H9 (cell line): ENCODE measurements at regions not wholly inside any gene's neighbourhood (a gene's known extent, or its start where the extent isn't known, plus 50 kb on each side); places are given as distances from the start of the nearest gene placed in this dataset.

Experiments used
- DNase-seq: peaks from one replicate; pipeline ENCODE4 v3.0.0-alpha.2; 2017
- H2AFZ ChIP-seq: one replicate; pipeline ENCODE4 v1.6.1; 2013; ENCODE audit warnings: mild to moderate bottlenecking, low read length, control low read depth, moderate library complexity
- H2AK5ac ChIP-seq: 2 replicates; pipeline ENCODE4 v1.6.1; 2013; ENCODE audit warnings: low read length, control low read depth, mixed read lengths; ENCODE audit not compliant: insufficient read length
- H2BK120ac ChIP-seq: one replicate; pipeline ENCODE4 v1.6.1; 2013; ENCODE audit warnings: low read depth, mild to moderate bottlenecking, low read length, control low read depth, inconsistent platforms; ENCODE audit not compliant: poor library complexity, severe bottlenecking
- H2BK12ac ChIP-seq: 2 replicates; pipeline ENCODE4 v1.6.1; 2013; ENCODE audit warnings: low read length, control low read depth, mixed read lengths, low read depth; ENCODE audit not compliant: insufficient read length
- H2BK15ac ChIP-seq: 2 replicates; pipeline ENCODE4 v1.6.1; 2013; ENCODE audit warnings: low read depth, low read length, control low read depth
- H2BK20ac ChIP-seq: one replicate; pipeline ENCODE4 v1.6.1; 2013; ENCODE audit warnings: low read depth, mild to moderate bottlenecking, low read length, control low read depth, inconsistent platforms; ENCODE audit not compliant: poor library complexity, severe bottlenecking
- H2BK5ac ChIP-seq: 2 replicates; pipeline ENCODE4 v1.6.1; 2013; ENCODE audit warnings: low read length, control low read depth, mixed read lengths; ENCODE audit not compliant: insufficient read length
- H3K14ac ChIP-seq: 2 replicates; pipeline ENCODE4 v1.6.1; 2013; ENCODE audit warnings: low read length, control low read depth; ENCODE audit not compliant: insufficient read depth
- H3K18ac ChIP-seq: 2 replicates; pipeline ENCODE4 v1.6.1; 2013; ENCODE audit warnings: low read depth, mild to moderate bottlenecking, mixed read lengths, low read length, control low read depth; ENCODE audit not compliant: insufficient read length
- H3K23ac ChIP-seq: 2 replicates; pipeline ENCODE4 v1.6.1; 2013; ENCODE audit warnings: low read length, control low read depth, mixed read lengths, low read depth; ENCODE audit not compliant: insufficient read length
- H3K23me2 ChIP-seq: 2 replicates; pipeline ENCODE4 v1.6.1; 2013; ENCODE audit warnings: low read depth, mild to moderate bottlenecking, mixed read lengths, low read length, control low read depth; ENCODE audit not compliant: insufficient read length, poor library complexity, severe bottlenecking
- H3K27ac ChIP-seq: 2 replicates; pipeline ENCODE4 v1.5.1; 2013; ENCODE audit warnings: low read length, control low read depth, mixed read lengths, low read depth; ENCODE audit not compliant: insufficient read length
- H3K27me3 ChIP-seq: 2 replicates; pipeline ENCODE4 v1.6.1; 2013; ENCODE audit warnings: low read length, control low read depth, inconsistent platforms; ENCODE audit not compliant: insufficient read depth
- H3K4ac ChIP-seq: 2 replicates; pipeline ENCODE4 v1.6.1; 2013; ENCODE audit warnings: low read depth, mild to moderate bottlenecking, control low read depth, inconsistent platforms, low read length, moderate library complexity
- H3K4me1 ChIP-seq: 2 replicates; pipeline ENCODE4 v1.6.1; 2013; ENCODE audit warnings: low read length, control low read depth, inconsistent platforms; ENCODE audit not compliant: insufficient read depth
- H3K4me2 ChIP-seq: 2 replicates; pipeline ENCODE4 v1.6.1; 2013; ENCODE audit warnings: low read length, control low read depth, mixed read lengths; ENCODE audit not compliant: insufficient read length, insufficient read depth
- H3K56ac ChIP-seq: 2 replicates; pipeline ENCODE4 v1.6.1; 2013; ENCODE audit warnings: low read depth, mild to moderate bottlenecking, mixed read lengths, low read length, control low read depth; ENCODE audit not compliant: insufficient read length
- H3K79me1 ChIP-seq: 2 replicates; pipeline ENCODE4 v1.6.1; 2013; ENCODE audit warnings: low read depth, mild to moderate bottlenecking, moderate library complexity, low read length, control low read depth, inconsistent platforms; ENCODE audit not compliant: insufficient read depth, poor library complexity, severe bottlenecking
- H3K79me2 ChIP-seq: 2 replicates; pipeline ENCODE4 v1.6.1; 2013; ENCODE audit warnings: low read length, control low read depth, inconsistent platforms; ENCODE audit not compliant: insufficient read depth
- H3K9ac ChIP-seq: 2 replicates; pipeline ENCODE4 v1.6.1; 2013; ENCODE audit warnings: low read length, control low read depth, mixed read lengths; ENCODE audit not compliant: insufficient read length; ENCODE audit errors: extremely low read depth
- H3K9me3 ChIP-seq: one replicate; pipeline ENCODE4 v1.6.1; 2013; ENCODE audit warnings: low read depth, low read length, inconsistent platforms; ENCODE audit not compliant: control insufficient read depth
- H3T11ph ChIP-seq: one replicate; pipeline ENCODE4 v1.6.1; 2013; ENCODE audit warnings: mild to moderate bottlenecking, low read length, control low read depth, inconsistent platforms
- H4K20me1 ChIP-seq: one replicate; pipeline ENCODE4 v1.6.1; 2013; ENCODE audit not compliant: control insufficient read depth, insufficient read length, insufficient read depth
- H4K5ac ChIP-seq: 2 replicates; pipeline ENCODE4 v1.6.1; 2013; ENCODE audit warnings: low read depth, mild to moderate bottlenecking, mixed read lengths, low read length, control low read depth; ENCODE audit not compliant: insufficient read length
- H4K8ac ChIP-seq: replicated peaks from 2 replicates; pipeline ENCODE4 v1.6.1; 2013; ENCODE audit warnings: low read length, control low read depth, mixed read lengths, low read depth; ENCODE audit not compliant: insufficient read length
- H4K91ac ChIP-seq: 2 replicates; pipeline ENCODE4 v1.6.1; 2013; ENCODE audit warnings: low read depth, mild to moderate bottlenecking, moderate library complexity, mixed read lengths, low read length, control low read depth; ENCODE audit not compliant: insufficient read length
- H3K27ac Mint-ChIP-seq, 3 experiments: 2 replicates in 2 of 3; 3 replicates in 1 of 3; pipeline ENCODE4 v1.8.0; 2020 to 2021; ENCODE audit warnings: mixed read lengths in 3 of 3, mild to moderate bottlenecking in 1 of 3, moderate library complexity in 1 of 3
- H3K27me3 Mint-ChIP-seq: 2 replicates; pipeline ENCODE4 v1.8.0; 2021; ENCODE audit warnings: low read depth, mild to moderate bottlenecking, moderate library complexity, mixed read lengths
- H3K36me3 Mint-ChIP-seq, 3 experiments: 2 replicates in 2 of 3; 3 replicates in 1 of 3; pipeline ENCODE4 v1.8.0; 2020 to 2021; ENCODE audit warnings: low read depth in 3 of 3, mixed read lengths in 3 of 3; ENCODE audit not compliant: insufficient read depth in 1 of 3
- H3K4me1 Mint-ChIP-seq, 2 experiments: 2 replicates each; pipeline ENCODE4 v1.8.0; 2020; ENCODE audit warnings: mixed read lengths in 2 of 2
- H3K4me3 Mint-ChIP-seq, 2 experiments: 2 replicates in 1 of 2; 3 replicates in 1 of 2; pipeline ENCODE4 v1.8.0; 2020 to 2021; ENCODE audit warnings: mild to moderate bottlenecking in 2 of 2, mixed read lengths in 2 of 2, moderate library complexity in 1 of 2
- H3K9me3 Mint-ChIP-seq, 2 experiments: 2 replicates in 1 of 2; 3 replicates in 1 of 2; pipeline ENCODE4 v1.8.0; 2020; ENCODE audit warnings: mild to moderate bottlenecking in 2 of 2, mixed read lengths in 2 of 2, moderate library complexity in 1 of 2
- WGBS: extraction: QIAGEN DNeasy Blood & Tissue Kit; methylation state at CpG from one replicate; pipeline ENCODE4 v1.1.7; 2013; ENCODE audit warnings: missing lambda C conversion rate, low lambda C conversion rate, mixed read lengths; ENCODE audit not compliant: insufficient read length; ENCODE audit errors: extremely low coverage; 5-methylcytosine and 5-hydroxymethylcytosine counted together
- TF ChIP-seq, protein P1 (sequence below): fragments of 200-600 bp; sonication (generic); conservative IDR thresholded peaks from 3 replicates; pipeline ENCODE4 v1.8.0; 2021; ENCODE audit warnings: antibody characterized with exemption, mild to moderate bottlenecking

DNA sequence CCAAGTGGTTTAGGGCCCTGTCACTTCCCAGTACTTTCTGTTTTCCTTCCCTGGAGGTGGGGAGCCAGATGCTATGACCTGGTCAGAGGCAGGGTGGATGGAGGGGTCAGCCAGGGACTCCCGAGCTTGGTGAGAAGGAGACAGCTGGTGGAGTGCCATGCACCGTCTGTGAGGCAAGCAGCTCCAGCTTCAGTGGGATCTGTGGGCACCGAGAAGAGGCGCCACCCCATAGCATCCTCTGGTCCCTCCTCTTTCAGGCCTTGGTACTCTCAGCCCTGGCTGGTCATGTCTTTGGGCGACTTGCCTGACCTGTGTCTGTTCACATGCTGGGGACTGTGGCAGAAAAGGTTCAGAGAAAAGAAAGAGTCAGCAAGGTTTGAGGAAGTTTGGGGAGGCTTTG, 299.3 kb upstream of the N4BP1 start:
- TF ChIP-seq, protein P1, sequence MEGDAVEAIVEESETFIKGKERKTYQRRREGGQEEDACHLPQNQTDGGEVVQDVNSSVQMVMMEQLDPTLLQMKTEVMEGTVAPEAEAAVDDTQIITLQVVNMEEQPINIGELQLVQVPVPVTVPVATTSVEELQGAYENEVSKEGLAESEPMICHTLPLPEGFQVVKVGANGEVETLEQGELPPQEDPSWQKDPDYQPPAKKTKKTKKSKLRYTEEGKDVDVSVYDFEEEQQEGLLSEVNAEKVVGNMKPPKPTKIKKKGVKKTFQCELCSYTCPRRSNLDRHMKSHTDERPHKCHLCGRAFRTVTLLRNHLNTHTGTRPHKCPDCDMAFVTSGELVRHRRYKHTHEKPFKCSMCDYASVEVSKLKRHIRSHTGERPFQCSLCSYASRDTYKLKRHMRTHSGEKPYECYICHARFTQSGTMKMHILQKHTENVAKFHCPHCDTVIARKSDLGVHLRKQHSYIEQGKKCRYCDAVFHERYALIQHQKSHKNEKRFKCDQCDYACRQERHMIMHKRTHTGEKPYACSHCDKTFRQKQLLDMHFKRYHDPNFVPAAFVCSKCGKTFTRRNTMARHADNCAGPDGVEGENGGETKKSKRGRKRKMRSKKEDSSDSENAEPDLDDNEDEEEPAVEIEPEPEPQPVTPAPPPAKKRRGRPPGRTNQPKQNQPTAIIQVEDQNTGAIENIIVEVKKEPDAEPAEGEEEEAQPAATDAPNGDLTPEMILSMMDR: no peak
- Histone ChIP-seq H3K27me3 (no peaks in the 10 kb centered on the region), H2AFZ (no peak overlapping the region), H3K27ac (no peak overlapping the region), H3K23me2 (no peaks in the 10 kb centered on the region), H3K18ac (no peak overlapping the region), H2BK15ac (no peak overlapping the region), H3K23ac (no peak overlapping the region), H3T11ph (no peak overlapping the region), H3K4me2 (no peak overlapping the region), H2BK20ac (no peak overlapping the region), H4K20me1 (no peaks in the 10 kb centered on the region), H3K9me3 (no peaks in the 10 kb centered on the region), H4K5ac (no peak overlapping the region), H4K8ac (no peak overlapping the region), H2BK120ac (no peak overlapping the region), H4K91ac (no peak overlapping the region), H3K9ac (no peak overlapping the region), H3K4me1 (no peaks in the 10 kb centered on the region; the same call in 1 of the 2 replicates), H2BK12ac (no peak overlapping the region), H3K79me1 (no peaks in the 10 kb centered on the region), H3K4ac (no peak overlapping the region), H3K14ac (no peak overlapping the region), H3K79me2 (no peaks in the 10 kb centered on the region), H3K56ac (no peak overlapping the region), H2BK5ac (no peak overlapping the region), H2AK5ac (no peak overlapping the region)
- H3K27ac Mint-ChIP-seq: no peak overlapping the region
- no peaks in the 10 kb centered on the region for H3K9me3 Mint-ChIP-seq
- no peaks in the 10 kb centered on the region for H3K36me3 Mint-ChIP-seq
- no peak overlapping the region for H3K4me3 Mint-ChIP-seq
- no peaks in the 10 kb centered on the region; the same call in 1 of the 2 replicates for H3K27me3 Mint-ChIP-seq
- H3K4me1 Mint-ChIP-seq: peaks cover 19 to 22% of the 10 kb centered on the region in 2 experiments
- no peak for DNase-seq
- WGBS: no CpG with 5 or more reads among the region's 5 CpGs
